H1 (cell line): ENCODE measurements at regions not wholly inside any gene's neighbourhood (a gene's known extent, or its start where the extent isn't known, plus 50 kb on each side); places are given as distances from the start of the nearest gene placed in this dataset.

Experiments used
- BACH1 ChIP-seq: IDR thresholded peaks from 2 replicates; pipeline ENCODE4 v1.6.1; 2012; ENCODE audit warnings: low read length, improper control_type of control experiment
- HDAC2 ChIP-seq, 2 experiments: fragments of 300-600 bp in 1 of 2; sonication (generic) in 1 of 2; IDR thresholded peaks; 2 replicates each; pipeline ENCODE4 v1.6.1; 2011 to 2012; ENCODE audit warnings: low read depth in 2 of 2, low read length in 2 of 2, mild to moderate bottlenecking in 2 of 2, moderate library complexity in 2 of 2, borderline replicate concordance in 1 of 2, inconsistent platforms in 1 of 2
- POLR2AphosphoS5 ChIP-seq: IDR thresholded peaks from 2 replicates; pipeline ENCODE4 v1.6.1; 2011; ENCODE audit warnings: low read depth, low read length
- RAD21 ChIP-seq, 2 experiments: IDR thresholded peaks in 1 of 2; conservative IDR thresholded peaks in 1 of 2; 2 replicates each; pipeline ENCODE4 v1.6.1; 2011; ENCODE audit warnings: low read depth in 2 of 2, low read length in 2 of 2, improper control_type of control experiment in 1 of 2, inconsistent platforms in 1 of 2, mild to moderate bottlenecking in 1 of 2, moderate library complexity in 1 of 2
- SUZ12 ChIP-seq: fragments of 200-600 bp; sonication (generic); IDR thresholded peaks from 2 replicates; pipeline ENCODE4 v1.6.1; 2012; ENCODE audit warnings: mild to moderate bottlenecking, inconsistent platforms, low read length, moderate library complexity, mixed read lengths
- ZNF274 ChIP-seq: IDR thresholded peaks from 2 replicates; pipeline ENCODE4 v1.7.0; 2012; ENCODE audit warnings: low read length, borderline replicate concordance; ENCODE audit errors: extremely low read depth
- TF ChIP-seq, protein P1 (sequence below), 3 experiments: IDR thresholded peaks; 1 replicate in 2 of 3; 2 replicates in 1 of 3; pipeline versions ENCODE4 v1.5.1 to v1.6.1; 2011; ENCODE audit warnings: low read length in 3 of 3, mild to moderate bottlenecking in 3 of 3, inconsistent platforms in 2 of 3, low read depth in 1 of 3, moderate library complexity in 1 of 3; ENCODE audit not compliant: insufficient read depth in 1 of 3; ENCODE audit errors: control extremely low read depth in 1 of 3
- TF ChIP-seq, protein P2 (sequence below): IDR thresholded peaks from 2 replicates; pipeline ENCODE4 v1.6.1; 2012; ENCODE audit warnings: inconsistent platforms
- TF ChIP-seq, protein P3 (sequence below): IDR thresholded peaks from 2 replicates; pipeline ENCODE4 v1.6.1; 2011; ENCODE audit warnings: low read length, improper control_type of control experiment

- TF ChIP-seq SUZ12 (no peak), ZNF274 (no peak), RAD21 (IDR thresholded peaks at IDR 0.05 in 1 of 2, conservative IDR thresholded peaks at IDR 0.05 in 1 of 2; ENCODE audit: low read depth in 2 of 2, low read length in 2 of 2) (no peak), BACH1 (no peak), POLR2AphosphoS5 (no peak), HDAC2 (IDR thresholded peaks at IDR 0.05; ENCODE audit: borderline replicate concordance in 1 of 2, low read depth in 2 of 2, low read length in 2 of 2) (no peak)
- TF ChIP-seq, protein P1, sequence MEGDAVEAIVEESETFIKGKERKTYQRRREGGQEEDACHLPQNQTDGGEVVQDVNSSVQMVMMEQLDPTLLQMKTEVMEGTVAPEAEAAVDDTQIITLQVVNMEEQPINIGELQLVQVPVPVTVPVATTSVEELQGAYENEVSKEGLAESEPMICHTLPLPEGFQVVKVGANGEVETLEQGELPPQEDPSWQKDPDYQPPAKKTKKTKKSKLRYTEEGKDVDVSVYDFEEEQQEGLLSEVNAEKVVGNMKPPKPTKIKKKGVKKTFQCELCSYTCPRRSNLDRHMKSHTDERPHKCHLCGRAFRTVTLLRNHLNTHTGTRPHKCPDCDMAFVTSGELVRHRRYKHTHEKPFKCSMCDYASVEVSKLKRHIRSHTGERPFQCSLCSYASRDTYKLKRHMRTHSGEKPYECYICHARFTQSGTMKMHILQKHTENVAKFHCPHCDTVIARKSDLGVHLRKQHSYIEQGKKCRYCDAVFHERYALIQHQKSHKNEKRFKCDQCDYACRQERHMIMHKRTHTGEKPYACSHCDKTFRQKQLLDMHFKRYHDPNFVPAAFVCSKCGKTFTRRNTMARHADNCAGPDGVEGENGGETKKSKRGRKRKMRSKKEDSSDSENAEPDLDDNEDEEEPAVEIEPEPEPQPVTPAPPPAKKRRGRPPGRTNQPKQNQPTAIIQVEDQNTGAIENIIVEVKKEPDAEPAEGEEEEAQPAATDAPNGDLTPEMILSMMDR (IDR thresholded peaks at IDR 0.05; ENCODE audit: control extremely low read depth in 1 of 3, insufficient read depth in 1 of 3, low read depth in 1 of 3, low read length in 3 of 3): no peak
- TF ChIP-seq, protein P2, sequence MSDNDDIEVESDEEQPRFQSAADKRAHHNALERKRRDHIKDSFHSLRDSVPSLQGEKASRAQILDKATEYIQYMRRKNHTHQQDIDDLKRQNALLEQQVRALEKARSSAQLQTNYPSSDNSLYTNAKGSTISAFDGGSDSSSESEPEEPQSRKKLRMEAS: no peak
- TF ChIP-seq, protein P3, sequence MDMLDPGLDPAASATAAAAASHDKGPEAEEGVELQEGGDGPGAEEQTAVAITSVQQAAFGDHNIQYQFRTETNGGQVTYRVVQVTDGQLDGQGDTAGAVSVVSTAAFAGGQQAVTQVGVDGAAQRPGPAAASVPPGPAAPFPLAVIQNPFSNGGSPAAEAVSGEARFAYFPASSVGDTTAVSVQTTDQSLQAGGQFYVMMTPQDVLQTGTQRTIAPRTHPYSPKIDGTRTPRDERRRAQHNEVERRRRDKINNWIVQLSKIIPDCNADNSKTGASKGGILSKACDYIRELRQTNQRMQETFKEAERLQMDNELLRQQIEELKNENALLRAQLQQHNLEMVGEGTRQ: no peak
These were observed 510.2 kb downstream of the METTL15 start for GRCh38 chr11:28618416-28618815.
